NCI-H2196 treated with DMSO at 0.1 percent for 48 hours (cell line): ENCODE measurements at regions not wholly inside any gene's neighbourhood (a gene's known extent, or its start where the extent isn't known, plus 50 kb on each side); places are given as distances from the start of the nearest gene placed in this dataset.
"Not testable (repeated sequence)": the region's sequence is repeated elsewhere in the genome, so short reads cannot be mapped to it uniquely, and the experiment has no call there.

Experiments used
- DNase-seq: peaks from one replicate; lab custom pipeline; 2025; ENCODE audit not compliant: unreplicated experiment; lab: John Stamatoyannopoulos, UW

GRCh38 chr12:114616081-114616480 is 67.9 kb downstream of the TBX3 start:
- no peak for DNase-seq

- DNase-seq = no peak
Observed at GRCh38 chr12:114614040-114614439, 69.9 kb downstream of the TBX3 start.

GRCh38 chr12:114612062-114612461 is 71.9 kb downstream of the TBX3 start:
- DNase-seq = no peak

- no peak for DNase-seq
Observed at GRCh38 chr12:114611145-114612018, 72.6 kb downstream of the TBX3 start.

GRCh38 chr12:114608509-114608908 is 75.5 kb downstream of the TBX3 start:
- no peak for DNase-seq

- DNase-seq = no peak
Observed at GRCh38 chr12:114605918-114606317, 78.1 kb downstream of the TBX3 start.

GRCh38 chr12:114604606-114605005 is 79.4 kb downstream of the TBX3 start:
- no peak for DNase-seq

- DNase-seq = not testable (repeated sequence)
Observed at GRCh38 chr12:114600584-114600983, 83.4 kb downstream of the TBX3 start.

GRCh38 chr12:114598111-114598510 is 85.9 kb downstream of the TBX3 start:
- DNase-seq = no peak

GRCh38 chr12:114592946-114593345 is 91.0 kb downstream of the TBX3 start:
- DNase-seq = no peak

GRCh38 chr12:114588061-114588460 is 95.9 kb downstream of the TBX3 start:
- DNase-seq = no peak

- no peak for DNase-seq
Observed at GRCh38 chr12:114580306-114580705, 103.7 kb downstream of the TBX3 start.

- no peak for DNase-seq
Observed at GRCh38 chr12:114579389-114579788, 104.6 kb downstream of the TBX3 start.

GRCh38 chr12:114562654-114563053 is 121.3 kb downstream of the TBX3 start:
- no peak for DNase-seq

GRCh38 chr12:114555451-114555850 is 128.5 kb downstream of the TBX3 start:
- DNase-seq = no peak

GRCh38 chr12:114547636-114548035 is 136.3 kb downstream of the TBX3 start:
- DNase-seq = no peak

- no peak for DNase-seq
Observed at GRCh38 chr12:114530417-114530816, 124.5 kb upstream of the TBX5 start.

- no peak for DNase-seq
Observed at GRCh38 chr12:114529966-114530365, 124.0 kb upstream of the TBX5 start.

- no peak for DNase-seq
Observed at GRCh38 chr12:114528766-114529165, 122.8 kb upstream of the TBX5 start.

GRCh38 chr12:114521160-114521559 is 115.2 kb upstream of the TBX5 start:
- DNase-seq = not testable (repeated sequence)

GRCh38 chr12:114512351-114512750 is 106.4 kb upstream of the TBX5 start:
- DNase-seq = no peak

GRCh38 chr12:114508529-114509129 is 102.7 kb upstream of the TBX5 start:
- peak; percentile 38 for DNase-seq
